GM06990 (cell line): ENCODE measurements at regions not wholly inside any gene's neighbourhood (a gene's known extent, or its start where the extent isn't known, plus 50 kb on each side); places are given as distances from the start of the nearest gene placed in this dataset.

Experiments used
- DNase-seq: peaks from one replicate; pipeline ENCODE4 v3.0.0-alpha.2; 2011; ENCODE audit not compliant: insufficient read length; ENCODE audit errors: extremely low read depth
- H3K27me3 ChIP-seq: replicated peaks from 2 replicates; pipeline ENCODE4 v1.6.0; 2011; ENCODE audit warnings: low read length; ENCODE audit not compliant: control insufficient read depth, insufficient read depth
- H3K36me3 ChIP-seq: 2 replicates; pipeline ENCODE4 v1.5.1; 2011; ENCODE audit warnings: low read length; ENCODE audit not compliant: control insufficient read depth, insufficient read depth
- H3K4me3 ChIP-seq: replicated peaks from 2 replicates; pipeline ENCODE4 v1.5.1; 2011; ENCODE audit warnings: low read depth, mild to moderate bottlenecking, control low read depth, low read length
- CTCF ChIP-seq: IDR thresholded peaks from 2 replicates; pipeline ENCODE4 v1.5.1; 2011; ENCODE audit warnings: low read length, control low read depth, mild to moderate bottlenecking, inconsistent platforms; ENCODE audit not compliant: insufficient read depth, poor library complexity, severe bottlenecking

DNA sequence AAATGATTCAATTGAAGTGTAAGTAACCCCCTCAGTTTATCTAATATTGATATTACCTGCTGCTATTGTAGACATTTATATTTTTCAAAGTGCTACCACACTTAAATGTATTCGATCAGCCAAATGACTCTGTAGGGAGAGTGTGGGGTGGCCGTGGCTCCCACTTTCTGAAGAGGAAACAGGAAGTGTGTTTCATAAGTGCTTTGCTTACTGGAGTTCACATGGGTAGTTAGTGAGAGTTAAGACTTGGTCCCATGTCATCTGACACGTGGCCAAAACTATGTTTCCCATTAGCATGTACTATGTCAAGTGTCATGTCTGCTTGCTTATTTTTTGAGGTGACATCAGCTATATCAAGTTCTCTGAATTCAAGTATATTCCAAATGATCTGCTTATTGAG lies 308.1 kb upstream of the GATB start:
- H3K27me3 ChIP-seq, result no peaks in the 10 kb centered on the region
- no peaks in the 10 kb centered on the region for H3K36me3 ChIP-seq
- no peak for TF ChIP-seq CTCF
- H3K4me3 ChIP-seq, result no peak overlapping the region
- no peak for DNase-seq

DNA sequence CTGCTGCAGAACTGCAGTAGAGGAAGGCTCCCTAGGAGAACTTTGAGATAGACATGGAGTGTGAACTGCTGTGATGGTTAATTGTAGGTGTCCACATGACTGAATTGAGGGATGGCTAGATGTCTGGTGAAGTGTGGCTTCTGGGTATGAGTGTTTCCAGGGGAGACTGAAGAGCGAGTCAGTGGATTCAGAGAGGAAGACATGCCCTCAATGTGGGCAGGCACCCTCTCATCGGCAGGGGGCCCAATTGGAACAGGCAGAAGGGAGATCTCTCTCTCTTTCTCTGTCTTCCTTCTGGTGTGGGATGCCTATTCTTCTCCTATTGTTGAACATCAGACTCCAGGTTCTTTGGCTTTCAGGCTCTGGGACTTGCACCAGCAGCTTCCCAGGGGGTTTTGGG lies 304.7 kb upstream of the GATB start:
- no peak for DNase-seq
- no peak for TF ChIP-seq CTCF
- Histone ChIP-seq H3K4me3 (no peak overlapping the region), H3K36me3 (no peaks in the 10 kb centered on the region), H3K27me3 (no peaks in the 10 kb centered on the region)

GRCh38 chr4:152064753-152065152 lies 303.9 kb upstream of the GATB start:
- H3K4me3 ChIP-seq, result no peak overlapping the region
- no peak for TF ChIP-seq CTCF
- H3K36me3 ChIP-seq, result no peaks in the 10 kb centered on the region
- DNase-seq, result no peak
- no peaks in the 10 kb centered on the region for H3K27me3 ChIP-seq

DNA sequence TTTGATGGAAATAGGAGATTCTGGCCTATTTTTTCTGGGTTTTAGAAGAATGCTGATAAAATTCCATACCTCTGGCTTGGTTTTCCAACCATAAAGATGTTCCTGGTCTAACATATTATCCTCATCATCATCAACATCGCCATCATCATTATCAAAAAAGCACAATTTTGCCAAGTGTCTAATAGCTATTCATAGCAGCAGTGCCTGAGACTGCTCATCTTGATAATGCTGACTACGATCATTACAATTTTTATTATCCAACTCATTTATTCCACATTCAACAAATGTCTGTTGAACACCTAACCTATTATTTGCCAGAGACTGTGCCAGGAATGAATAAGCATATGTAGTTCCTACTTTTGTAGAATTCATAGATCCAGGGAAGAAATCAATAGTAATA lies 303.5 kb upstream of the GATB start:
- Histone ChIP-seq H3K4me3 (no peak overlapping the region), H3K27me3 (no peaks in the 10 kb centered on the region), H3K36me3 (no peaks in the 10 kb centered on the region)
- no peak for TF ChIP-seq CTCF
- DNase-seq, result no peak

DNA sequence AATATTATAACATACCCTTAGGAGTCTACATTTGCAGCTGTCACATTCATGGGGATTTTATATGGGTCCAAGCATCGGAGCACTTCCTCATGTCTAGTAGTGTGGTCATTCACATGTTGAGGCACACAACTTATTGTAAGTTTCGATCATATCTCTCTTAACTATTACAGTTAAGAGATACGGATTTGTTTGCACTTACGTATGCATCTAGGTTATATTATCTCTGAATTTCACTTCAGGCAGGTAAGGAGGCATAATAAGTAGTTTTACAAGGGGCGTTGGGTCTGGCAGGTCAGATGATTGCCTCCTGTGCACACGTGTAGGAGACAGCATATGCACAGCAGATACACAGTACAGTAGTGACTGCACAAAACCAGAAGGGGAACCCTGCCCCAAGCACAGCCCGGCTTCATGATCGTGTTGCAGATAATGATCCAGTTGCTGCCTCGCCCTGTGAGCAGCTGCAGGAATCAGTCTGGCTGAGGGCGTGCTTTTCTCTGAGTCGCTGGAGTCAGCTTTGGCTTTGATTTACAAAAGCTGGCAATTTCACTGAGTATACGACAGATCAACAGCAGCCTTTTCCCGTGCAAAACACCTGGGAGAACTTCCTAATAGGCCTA lies 302.9 kb upstream of the GATB start:
- no peaks in the 10 kb centered on the region for H3K36me3 ChIP-seq
- no peaks in the 10 kb centered on the region for H3K27me3 ChIP-seq
- no peak overlapping the region for H3K4me3 ChIP-seq
- no peak for TF ChIP-seq CTCF
- no peak for DNase-seq
